Fibroblast of peridontal ligament (primary cell): ENCODE measurements at regions not wholly inside any gene's neighbourhood (a gene's known extent, or its start where the extent isn't known, plus 50 kb on each side); places are given as distances from the start of the nearest gene placed in this dataset.

Experiments
- DNase-seq: peaks from one replicate; pipeline ENCODE4 v3.0.0-alpha.2; 2010; ENCODE audit errors: extremely low read depth

DNA sequence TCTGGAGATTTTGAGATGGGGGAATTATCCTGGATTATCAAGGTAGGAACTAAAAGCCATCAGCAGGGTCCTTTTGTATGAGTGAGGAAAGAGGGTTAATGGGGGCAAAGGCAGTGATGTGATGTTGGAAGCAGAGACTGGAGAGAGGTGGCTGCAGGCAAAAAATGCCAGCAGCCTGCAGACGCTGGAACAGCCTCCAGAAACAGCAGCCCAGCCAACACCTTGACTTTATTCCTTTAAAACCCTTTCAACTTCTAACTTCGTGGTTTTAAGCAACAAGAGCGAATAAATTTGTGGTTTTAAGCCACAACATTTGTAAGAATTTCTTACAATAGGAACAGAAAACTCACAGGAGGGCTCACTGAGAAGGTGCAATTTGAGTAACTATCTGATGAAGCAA, 523.1 kb upstream of the HS6ST1 start:
- no peak for DNase-seq

DNA sequence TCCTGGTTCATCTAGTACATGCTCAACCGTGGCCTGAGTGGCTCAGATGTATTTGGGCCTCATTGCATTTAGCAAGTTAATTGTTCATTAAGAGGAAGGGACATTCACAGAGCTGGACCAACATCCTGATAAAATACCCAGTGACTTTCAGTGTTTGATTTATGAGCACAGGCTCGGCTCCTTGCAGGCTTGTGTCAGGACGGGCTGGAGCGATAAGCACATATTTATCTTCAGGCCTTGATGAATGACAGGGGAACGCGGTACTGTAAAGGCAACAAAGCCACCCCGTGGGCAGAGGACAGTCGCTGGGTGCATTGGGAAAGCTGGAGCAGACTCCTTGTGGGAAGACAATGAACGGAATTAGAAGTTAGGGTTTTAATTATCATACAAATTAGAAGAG, 548.6 kb upstream of the HS6ST1 start:
- no peak for DNase-seq

DNA sequence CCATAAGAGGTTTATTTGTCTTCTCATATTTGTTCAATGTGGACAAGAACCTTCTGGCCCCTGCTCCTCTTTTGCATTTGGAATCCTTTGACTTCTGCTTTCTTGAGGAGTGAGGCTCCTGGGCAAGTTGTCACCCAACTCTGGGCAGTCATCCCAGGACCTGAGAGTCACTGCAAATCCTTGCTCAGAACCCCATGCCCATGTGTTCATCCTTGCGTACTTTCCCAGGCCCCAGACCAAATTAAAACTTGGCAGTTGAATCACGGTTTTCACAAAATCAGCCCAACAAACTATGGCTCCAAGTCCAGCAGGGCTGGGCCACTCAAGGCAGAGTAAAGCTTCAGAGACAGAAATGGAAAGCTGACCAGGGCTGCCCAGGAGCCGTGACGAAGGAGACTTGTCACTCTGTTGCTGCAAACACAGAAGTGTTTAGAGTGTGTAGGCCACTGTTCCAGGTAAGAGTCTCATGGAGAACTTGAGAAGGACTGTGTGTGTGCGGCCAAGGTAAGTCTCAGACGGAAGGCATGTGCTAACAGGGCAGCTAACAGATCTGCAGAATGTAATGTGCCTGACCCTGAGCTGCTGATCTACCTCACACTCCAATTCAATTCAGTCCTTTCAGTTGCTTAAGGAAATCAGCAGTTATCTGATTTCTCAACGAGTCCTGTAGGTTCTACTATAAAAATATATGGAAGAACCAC, 549.4 kb upstream of the HS6ST1 start:
- DNase-seq, result no peak

DNA sequence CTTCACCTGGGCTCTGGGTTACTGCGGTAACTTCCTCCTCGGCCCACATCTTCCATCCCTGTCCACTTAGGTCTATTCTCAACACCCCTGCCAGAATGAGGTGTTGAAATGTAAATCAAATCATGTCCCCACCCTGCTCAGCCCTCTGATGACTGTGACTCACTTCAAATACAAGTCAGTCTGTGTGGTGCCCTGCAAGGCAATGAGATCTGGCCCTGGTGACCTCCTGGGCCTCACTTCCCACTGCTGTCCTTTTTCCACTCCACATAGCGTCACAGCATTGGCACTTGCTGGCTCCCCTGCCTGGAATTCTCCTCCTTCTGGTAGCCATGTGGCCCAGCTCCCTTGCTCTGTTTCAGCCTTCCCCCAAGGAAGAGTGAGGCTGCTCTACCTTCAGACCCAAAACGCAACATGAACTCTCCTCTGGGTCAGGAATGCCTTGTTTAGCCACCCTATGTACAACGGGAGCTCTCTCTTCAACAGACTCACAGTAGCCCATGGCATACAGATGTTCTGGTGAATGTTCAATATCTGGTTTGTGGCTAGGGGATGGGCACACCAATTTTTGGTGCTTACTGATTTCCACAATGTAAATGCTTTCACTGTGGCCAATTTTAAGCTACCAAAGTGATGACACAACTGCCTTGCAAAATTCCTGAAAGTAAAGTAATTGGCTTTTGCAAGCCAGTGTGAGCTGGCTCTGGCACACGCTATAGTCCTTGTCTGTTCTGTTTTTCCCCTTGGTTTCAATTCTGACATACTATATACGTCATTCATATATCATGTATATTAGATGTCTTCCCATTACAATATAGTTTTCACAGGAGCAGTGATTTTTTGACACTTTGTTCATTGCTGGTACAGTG, 550.3 kb upstream of the HS6ST1 start:
- DNase-seq, result no peak

DNA sequence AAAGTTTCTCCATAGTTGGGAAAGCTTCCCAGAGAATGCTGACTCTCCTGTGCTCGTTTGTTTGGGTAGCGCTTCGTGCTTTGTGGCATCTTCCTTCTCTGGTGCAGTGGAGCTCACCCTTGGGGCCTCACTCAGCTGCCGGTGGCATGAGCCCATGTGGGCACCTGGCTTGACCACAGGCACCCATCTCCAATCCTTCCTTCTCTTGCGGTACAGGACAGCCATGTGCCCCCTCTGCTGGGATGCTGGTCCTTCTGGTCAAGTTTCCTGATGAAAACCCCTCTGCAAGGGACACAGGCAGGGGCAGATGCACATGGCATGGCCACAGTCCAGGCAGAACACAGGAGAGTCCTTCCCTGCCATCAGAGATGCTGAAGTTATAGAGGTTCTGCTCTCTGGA, 555.9 kb upstream of the HS6ST1 start:
- DNase-seq, result no peak

DNA sequence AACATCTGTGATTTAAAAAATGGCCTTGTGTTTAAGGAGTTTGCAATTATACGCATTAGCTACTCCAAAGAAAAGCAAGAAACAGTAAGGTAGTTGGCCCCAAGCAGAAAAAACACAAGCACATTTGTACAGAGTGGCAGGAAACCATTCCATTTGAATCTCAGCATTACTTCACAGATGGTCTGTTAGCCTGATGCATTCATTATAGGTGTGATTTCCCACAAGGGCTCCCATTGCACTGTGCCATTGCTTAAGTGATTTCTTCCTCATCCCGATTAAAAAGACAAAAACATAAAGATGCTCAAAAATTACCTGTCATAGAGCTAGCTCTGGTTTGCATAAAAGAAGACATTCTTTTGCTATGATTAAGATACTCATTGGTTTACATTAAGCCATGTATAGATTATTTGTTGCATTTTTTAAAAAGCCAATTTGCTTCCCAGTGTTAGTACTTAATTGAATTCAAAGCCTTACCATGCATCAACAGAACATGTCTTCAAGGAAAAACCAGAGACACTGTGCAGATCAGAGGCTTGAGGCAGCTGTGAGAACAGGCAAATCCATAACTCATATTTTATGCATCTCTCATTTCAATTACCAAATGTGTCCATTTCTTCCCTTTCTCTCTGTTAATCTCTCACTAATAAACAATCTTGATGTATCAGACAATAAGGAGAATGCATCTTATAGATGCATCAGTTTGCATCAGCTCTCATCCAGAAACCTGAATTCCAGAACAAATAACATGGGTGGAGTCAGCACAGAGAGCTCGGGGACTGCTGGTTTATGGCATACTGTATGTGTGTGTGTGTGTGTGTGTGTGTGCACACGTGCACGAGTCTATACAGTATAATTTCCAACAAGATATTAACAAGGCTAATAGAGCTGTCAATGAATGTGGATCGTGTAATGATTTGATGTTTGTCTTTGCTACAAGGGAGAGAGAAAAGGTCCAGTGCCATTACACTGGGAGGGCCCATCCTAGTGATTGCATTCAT, 558.6 kb upstream of the HS6ST1 start:
- no peak for DNase-seq

DNA sequence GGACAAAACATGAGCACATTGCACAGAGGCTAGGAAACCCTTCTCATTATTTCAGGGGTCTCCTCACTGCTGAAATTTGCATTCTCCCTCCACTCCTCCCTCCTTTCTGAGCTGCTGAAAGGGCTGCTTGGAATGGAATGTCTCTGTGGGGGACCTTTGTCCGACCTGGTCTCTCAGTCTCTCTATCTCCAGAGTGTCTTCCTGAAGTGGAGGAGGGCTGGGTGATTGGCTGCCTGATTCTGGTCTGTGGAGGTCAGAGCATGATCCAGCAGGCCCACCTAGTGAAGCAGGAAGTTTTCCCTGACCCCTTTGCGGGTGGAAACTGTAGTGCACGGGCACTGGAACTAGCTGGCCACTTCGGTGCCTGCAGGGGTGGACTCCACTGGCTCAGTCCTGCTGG, 560.5 kb upstream of the HS6ST1 start:
- DNase-seq, result no peak

DNA sequence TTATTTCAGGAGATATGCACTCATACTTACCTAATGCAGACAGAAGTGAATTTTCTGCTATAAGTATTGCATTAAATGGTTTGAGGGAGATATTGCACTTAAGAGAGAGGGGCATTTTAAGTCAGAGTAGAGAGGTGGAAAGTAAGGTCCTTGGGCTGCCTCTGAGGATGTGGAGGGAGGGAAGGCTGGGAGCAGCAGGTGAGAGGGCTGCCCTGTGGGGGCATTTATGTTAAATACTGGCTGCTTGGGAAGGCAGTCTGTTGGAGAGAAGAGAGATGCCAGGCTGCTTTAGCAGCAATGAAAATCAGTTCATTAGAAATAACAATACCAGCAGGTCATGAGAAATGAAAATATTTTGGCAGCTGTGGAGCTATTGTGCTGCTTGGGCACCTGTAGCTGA, 576.2 kb upstream of the HS6ST1 start:
- no peak for DNase-seq

DNA sequence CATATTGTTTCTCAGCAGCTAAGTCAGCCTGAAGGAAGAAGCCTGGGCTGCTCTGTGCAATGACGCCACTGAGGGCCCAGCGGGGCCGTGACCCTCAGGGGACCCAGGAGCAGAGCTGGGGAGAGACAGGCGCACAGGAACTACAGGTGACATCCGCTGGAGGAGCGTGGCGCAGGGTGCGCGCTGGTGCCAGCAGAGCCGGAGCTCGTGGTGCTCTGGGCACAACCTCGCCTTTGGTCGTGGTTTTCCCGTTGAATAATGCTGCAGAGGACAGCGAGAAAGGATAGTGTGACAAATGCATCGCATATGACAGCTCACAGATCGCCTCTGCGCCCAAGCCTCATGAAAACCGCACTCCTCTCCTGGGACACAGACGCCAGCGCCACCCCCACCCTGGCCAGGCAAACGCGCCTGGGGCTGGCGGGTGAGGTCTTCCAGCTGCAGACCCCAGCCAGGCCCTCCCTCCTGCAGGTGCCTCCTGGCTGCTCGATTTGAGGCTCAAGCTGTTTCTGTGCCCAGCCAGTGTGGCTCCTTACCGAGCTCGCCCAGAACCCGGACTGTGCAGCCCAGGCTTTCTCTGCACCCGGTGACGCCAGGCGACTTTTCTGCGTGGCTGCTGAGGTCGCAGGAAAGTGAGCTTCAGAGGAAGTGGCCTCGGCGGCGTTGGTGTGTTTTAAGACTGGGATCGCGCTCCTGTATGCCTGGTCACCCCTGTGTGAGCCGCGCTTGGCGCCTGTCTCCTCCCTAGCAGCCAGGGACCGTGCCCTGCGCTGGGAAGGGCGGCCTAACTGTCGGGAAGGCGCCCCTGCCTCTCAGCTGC, 583.1 kb upstream of the HS6ST1 start:
- DNase-seq, result no peak

DNA sequence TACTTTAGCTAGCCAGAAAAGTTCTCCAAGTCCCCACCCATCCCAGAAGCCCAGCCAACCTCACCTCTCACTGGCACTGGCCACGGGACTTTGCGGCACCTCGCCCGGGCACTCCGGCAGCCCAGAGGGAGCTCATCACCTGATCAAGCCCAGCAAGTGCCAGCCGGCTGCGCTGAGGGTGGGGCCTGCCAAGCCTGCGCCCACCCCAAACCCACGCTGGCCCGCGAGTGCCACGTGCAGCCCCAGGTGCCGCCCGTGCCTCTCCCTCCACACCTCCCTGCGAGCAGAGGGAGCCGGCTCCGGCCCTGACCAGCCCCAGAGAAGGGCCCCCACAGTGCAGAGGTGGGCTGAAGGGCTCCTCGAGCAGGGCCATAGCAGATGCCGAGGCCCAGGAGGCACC, 585.0 kb upstream of the HS6ST1 start:
- DNase-seq, result no peak

DNA sequence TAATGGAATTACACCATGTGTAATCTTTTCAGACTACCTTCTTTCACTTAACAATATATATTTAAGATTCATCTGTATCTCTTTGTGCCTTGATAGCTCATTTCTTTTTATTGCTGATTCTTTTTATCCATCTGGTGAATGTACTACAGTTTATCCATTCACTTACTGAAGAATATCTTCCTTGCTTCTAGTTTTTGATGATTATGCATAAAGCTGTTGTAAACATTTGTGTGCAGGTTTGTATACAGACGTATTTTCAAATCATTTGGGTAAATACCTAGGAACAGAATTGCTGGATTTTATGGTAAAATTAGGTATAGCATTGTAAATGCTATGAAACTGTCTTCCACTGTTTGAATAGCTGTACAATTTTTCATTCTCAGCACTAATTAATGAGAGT, 592.6 kb upstream of the HS6ST1 start:
- no peak for DNase-seq

DNA sequence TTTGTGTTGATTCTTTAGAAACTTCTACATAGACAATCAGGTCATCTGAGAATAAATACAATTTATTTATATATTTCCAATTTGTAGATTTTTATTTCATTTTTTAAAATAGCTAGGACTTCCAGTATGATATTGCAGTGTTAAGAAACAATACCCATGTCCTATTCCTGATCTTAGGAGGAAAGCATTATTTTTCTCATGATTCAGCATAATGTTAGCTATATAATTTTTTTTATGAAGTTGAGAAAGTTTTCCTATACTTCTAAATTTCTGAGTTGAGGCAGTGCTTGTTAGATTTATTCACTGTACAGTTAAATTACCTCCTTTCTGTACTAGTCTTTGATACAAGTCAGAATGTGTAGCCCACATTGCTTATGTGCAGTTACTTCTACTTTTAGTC, 595.7 kb upstream of the HS6ST1 start:
- no peak for DNase-seq

DNA sequence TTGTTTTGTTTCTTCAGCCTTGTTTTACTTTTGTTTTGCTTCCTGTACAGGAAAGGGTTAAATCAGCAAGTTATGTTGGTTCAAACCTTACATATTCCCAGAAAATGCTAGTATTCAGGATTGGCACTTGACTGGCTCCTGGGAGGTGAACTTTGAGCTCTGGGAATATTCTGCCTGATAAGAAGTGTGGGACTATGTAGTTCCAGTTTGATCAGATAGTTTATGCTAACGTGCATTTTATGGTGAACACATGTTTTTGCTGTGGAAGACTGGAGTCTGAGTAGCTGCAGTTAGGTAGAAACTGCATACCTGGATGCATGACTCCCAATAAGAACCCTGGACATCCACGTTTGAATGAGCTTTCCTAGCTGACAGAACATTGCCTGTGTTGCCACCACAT, 603.1 kb upstream of the HS6ST1 start:
- no peak for DNase-seq

DNA sequence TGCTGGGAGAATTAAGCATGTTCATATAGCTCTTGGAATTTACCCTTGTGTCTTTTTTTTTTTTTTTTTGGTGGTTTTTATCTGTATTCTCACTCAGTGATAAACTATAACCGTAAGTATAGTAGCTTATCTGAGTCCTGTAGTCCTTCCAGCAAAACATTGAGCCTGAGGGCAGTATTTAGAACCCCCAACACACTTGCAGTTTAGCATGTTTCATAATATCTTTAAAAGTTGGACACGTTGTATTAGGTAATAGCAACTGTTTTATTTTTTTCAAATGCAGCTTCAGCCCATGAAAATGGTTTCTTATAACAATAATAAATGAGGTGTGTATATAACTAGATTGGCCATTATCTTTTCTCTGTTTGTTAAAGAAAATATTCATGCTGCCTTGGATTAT, 603.5 kb upstream of the HS6ST1 start:
- DNase-seq, result no peak

DNA sequence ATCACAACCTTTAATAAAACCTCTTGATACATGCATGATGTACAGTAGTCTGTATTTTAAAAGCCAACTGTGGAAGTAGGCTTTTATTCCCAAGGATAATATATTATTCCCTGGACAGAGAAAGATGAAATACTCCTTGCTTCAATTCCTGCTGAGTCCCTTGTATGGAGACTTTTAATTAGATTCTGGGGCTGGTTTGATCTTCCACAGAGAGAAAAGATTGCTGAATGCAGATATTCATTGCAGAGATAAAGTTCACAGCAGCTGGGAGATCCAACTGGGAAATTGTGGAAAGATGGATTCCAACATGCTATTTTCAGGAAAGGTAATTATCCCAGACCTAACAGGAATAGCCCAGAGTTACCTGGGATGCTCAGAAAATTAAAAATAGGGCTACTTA, 607.0 kb upstream of the HS6ST1 start:
- no peak for DNase-seq

DNA sequence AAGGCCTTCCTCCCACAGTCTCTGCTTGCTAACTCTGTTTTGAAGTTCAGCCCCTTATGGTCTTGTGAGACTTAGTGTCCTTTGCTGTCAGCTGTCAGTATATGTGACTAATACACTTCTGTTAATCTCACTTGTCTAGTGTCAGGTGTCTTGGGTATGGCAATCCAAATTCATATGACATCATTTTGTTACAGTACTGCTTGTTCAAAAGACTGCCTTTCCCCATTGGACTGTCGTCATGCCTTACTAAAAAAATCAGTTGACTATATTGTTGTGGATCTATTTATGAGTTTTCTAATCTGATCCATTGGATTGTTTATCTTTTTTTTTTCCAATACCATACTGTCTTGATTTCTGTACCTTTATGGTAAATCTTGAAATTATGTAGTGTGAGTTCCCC, 611.4 kb upstream of the HS6ST1 start:
- DNase-seq, result no peak

DNA sequence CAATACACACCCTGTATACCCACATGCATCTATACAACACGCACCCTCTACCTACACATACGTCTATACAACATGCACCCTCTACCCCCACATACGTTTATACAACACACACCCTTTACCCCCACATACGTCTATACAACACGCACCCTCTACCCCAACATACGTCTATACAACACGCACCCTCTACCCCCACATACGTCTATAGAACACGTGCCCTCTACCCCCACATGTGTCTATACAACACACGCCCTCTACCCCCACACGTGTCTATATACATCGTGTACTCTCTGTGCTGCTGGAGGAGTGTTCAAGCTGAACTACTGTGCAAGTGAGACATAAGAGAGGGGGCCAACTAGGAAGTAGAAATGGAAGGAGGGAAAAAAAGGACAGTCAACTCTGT, 621.7 kb upstream of the HS6ST1 start:
- no peak for DNase-seq

DNA sequence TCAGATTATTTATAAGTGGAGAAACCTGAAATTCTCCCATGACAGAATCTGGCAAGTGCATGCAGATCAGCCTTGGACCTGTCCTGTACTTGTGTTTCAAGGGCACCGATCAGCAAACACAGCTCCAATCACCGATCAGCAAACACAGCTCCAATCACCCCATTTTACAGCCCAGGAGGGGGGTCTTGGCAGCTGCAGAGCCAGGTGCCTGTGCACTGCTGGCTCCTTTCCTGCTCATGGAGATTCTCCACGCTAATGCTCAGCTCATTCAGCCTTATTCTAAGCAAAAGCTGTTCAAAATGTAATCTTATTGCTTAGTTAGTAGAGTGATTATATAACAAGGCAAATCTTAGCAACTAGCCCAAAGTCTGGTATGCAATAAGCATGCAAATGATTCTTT, 623.1 kb upstream of the HS6ST1 start:
- DNase-seq, result no peak

DNA sequence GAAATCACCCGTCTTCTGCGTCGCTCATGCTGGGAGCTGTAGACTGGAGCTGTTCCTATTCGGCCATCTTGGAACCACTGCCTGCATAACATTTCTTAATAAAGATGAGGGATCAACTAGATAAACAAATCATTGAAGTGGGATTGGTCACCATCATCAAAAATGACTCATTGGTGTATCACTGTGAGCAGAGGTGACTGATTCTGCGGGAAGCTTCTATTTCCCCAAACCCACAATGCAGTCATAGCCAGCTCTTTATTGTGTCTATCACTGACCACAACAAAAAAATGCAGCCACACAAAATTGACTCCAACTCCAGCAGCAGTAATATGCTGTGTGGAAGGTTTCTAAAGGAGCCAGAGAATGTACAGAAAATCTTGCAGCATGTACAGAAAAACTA, 630.7 kb upstream of the HS6ST1 start:
- DNase-seq, result no peak

DNA sequence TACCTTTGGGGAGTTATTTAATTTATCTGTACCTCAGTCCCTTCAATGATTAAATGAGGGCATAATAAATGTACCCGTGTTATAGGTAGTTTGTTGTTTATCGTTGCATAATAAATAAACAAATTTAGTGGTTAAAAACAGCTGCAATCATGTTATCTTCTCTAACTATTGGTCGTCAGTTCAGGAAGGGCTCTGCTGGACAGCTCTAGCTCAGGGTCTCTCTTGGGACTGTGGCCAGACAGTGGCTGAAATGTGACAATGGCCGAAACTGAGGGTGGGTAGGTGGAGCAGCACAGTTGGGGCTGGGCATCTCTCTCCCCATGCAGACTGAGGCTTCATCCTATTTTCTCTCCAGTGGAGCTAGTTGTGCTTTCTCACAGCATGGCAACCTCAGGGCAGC, 632.1 kb upstream of the HS6ST1 start:
- no peak for DNase-seq

DNA sequence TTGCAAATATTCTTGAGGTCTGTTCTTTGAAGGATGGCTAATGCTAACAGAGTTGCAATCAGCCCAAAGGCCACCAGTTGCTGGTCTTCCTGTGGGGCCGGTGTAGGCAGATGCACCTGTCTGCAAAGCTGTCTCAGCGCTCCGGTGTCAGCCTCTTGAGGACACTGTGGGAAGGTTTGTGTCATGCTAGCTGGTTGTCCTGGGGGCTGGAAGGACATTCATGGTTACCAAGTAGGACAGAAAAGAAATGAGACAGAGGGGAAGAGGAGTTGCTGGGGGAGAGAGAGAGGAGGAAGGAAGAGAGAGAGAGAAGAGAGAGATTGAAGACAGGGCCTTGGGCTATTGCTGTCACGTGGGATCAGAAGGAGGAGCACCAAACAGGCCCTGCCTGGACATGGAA, 639.6 kb upstream of the HS6ST1 start:
- DNase-seq, result no peak
